GM10266 (cell line): ENCODE measurements at regions not wholly inside any gene's neighbourhood (a gene's known extent, or its start where the extent isn't known, plus 50 kb on each side); places are given as distances from the start of the nearest gene placed in this dataset.

Source experiments
- DNase-seq: peaks from one replicate; pipeline ENCODE4 v3.0.0; 2012; ENCODE audit errors: extremely low spot score
- CTCF ChIP-seq: IDR thresholded peaks from 2 replicates; pipeline ENCODE4 v1.5.1; 2012; ENCODE audit warnings: mild to moderate bottlenecking, low read depth; ENCODE audit not compliant: control insufficient read depth, insufficient read depth; ENCODE audit errors: missing control alignments

DNA sequence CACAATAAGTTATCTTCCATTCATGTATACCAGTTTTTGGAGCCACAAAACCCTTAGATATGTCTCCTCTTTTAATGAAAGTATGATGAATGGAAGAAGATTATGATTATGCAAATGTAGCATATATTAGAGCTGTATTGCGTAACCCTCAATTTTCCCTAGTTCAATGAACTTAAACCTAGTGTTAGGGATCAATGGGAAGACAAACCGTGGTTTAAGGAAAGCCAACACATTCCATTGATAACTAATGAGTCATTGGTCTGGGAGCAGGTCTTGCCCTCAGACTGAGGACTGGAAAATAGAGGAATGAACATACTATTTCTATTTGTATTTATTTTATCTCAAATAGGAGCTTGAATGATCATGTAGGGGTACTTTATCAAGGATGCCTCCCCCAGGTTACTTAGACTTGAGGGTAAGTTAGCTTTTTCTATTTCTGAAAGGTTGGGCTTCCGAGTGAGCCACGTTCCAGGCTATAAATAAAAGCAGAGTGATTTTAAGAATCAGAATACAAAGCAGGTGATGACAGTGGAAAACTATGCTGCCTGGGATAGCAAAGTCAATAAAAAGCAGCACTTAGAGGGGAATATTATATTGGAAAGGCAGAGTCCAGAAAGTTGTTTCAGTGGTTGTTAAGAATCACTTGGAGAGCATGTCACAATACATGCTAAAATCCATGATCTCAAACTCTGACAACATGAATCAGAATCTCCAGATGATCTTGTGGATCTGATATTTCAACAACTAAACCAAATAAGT, 356.0 kb downstream of the ADAM29 start:
- no peak for TF ChIP-seq CTCF
- DNase-seq, result no peak

DNA sequence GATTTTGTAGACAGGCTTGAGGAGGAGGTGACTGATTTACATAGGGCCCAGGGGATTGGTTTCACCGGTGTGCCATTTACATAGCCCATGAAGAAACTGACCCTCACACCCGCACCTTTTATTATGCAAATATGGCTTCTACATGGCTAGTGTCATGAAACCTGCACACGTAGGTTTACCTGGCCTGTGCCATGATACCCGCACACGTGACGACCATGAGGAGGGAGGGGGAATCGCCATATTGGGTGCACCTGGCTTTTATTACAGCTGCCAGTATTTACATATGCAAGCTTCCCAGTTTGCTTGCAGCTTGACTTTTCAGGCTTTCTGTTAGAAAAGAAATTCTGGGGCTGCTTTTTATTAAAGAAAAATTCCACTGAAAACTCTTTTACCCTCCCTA, 359.7 kb downstream of the ADAM29 start:
- TF ChIP-seq CTCF, result no peak
- no peak for DNase-seq

- DNase-seq, result no peak
- TF ChIP-seq CTCF, result no peak
These were observed 362.0 kb downstream of the ADAM29 start for GRCh38 chr4:175280153-175280552.

GRCh38 chr4:175281894-175282293, 363.7 kb downstream of the ADAM29 start:
- TF ChIP-seq CTCF, result no peak
- no peak for DNase-seq

DNA sequence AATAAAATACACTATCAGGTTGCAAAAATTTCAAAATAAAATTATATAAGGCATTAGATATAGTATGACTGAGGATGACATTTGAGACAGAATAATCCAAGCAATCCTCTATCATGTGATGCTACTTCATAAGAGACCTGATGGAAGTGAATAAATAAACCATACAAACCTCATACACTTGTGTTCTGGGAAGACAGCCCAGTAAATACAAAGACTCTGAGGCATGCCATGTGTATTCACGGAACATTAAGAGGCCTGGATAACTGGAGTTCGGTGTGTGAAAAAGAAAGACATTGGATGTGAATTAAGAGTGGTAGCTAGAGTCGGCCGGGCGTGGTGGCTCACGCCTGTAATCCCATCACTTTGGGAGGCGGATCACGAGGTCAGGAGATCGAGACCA, 364.2 kb downstream of the ADAM29 start:
- TF ChIP-seq CTCF, result no peak

GRCh38 chr4:175290401-175290800, 372.2 kb downstream of the ADAM29 start:
- no peak for TF ChIP-seq CTCF
- no peak for DNase-seq

More for the DNA sequence above, 364.2 kb downstream of the ADAM29 start:
- DNase-seq, result no peak

DNA sequence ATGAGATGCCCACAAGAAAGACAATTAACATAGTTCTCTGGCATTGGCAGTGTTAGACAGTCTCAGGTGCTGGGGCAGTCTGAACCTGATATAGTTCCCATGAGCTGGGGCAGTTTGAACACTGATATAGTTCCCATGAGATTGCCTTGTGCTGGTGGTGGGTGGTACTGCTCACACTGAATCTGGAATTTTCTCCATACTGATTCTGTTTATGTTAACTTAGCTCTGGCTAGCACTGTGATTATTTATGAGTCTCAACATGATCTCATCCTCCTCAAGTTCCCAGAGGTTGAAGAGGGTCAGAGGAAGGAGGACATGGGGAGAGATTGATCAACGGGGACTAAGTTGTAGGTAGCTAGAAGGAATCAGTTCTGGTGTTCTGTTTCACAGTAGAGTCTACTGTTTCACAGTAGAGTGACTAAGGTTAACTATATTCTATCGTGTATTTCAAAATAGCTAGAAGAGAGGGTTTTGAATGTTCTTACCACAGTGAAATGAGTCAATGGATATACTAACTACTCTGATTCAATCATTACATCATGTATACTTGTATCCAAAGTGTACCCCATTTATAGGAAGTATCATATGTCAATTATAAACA, 379.9 kb downstream of the ADAM29 start:
- no peak for DNase-seq
- TF ChIP-seq CTCF, result no peak
